Hepatocyte (in vitro differentiated cells): ENCODE measurements at regions not wholly inside any gene's neighbourhood (a gene's known extent, or its start where the extent isn't known, plus 50 kb on each side); places are given as distances from the start of the nearest gene placed in this dataset.

Source experiments
- EZH2phosphoT487 ChIP-seq: fragments of 200-600 bp; sonication (generic); IDR thresholded peaks from one replicate; pipeline ENCODE4 v1.6.1; 2018; ENCODE audit warnings: antibody characterized with exemption, mild to moderate bottlenecking, low read depth, moderate library complexity; ENCODE audit not compliant: unreplicated experiment, severe bottlenecking
- TF ChIP-seq, protein P1 (sequence below): fragments of 200-600 bp; sonication (generic); IDR thresholded peaks from 2 replicates; pipeline ENCODE4 v1.5.1; 2016; ENCODE audit warnings: antibody characterized with exemption, mild to moderate bottlenecking; ENCODE audit not compliant: poor library complexity

GRCh38 chr3:187448674-187449073 is 80.5 kb downstream of the RTP4 start:
- TF ChIP-seq, protein P1, sequence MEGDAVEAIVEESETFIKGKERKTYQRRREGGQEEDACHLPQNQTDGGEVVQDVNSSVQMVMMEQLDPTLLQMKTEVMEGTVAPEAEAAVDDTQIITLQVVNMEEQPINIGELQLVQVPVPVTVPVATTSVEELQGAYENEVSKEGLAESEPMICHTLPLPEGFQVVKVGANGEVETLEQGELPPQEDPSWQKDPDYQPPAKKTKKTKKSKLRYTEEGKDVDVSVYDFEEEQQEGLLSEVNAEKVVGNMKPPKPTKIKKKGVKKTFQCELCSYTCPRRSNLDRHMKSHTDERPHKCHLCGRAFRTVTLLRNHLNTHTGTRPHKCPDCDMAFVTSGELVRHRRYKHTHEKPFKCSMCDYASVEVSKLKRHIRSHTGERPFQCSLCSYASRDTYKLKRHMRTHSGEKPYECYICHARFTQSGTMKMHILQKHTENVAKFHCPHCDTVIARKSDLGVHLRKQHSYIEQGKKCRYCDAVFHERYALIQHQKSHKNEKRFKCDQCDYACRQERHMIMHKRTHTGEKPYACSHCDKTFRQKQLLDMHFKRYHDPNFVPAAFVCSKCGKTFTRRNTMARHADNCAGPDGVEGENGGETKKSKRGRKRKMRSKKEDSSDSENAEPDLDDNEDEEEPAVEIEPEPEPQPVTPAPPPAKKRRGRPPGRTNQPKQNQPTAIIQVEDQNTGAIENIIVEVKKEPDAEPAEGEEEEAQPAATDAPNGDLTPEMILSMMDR: no peak
- no peak for TF ChIP-seq EZH2phosphoT487
